HFF-Myc (cell line): ENCODE measurements at regions not wholly inside any gene's neighbourhood (a gene's known extent, or its start where the extent isn't known, plus 50 kb on each side); places are given as distances from the start of the nearest gene placed in this dataset.

Experiments used
- DNase-seq: peaks from one replicate; pipeline ENCODE4 v3.0.0-alpha.2; 2011; ENCODE audit warnings: low read depth; ENCODE audit errors: extremely low read depth
- H3K4me3 ChIP-seq: replicated peaks from 2 replicates; pipeline ENCODE4 v1.5.1; 2011; ENCODE audit warnings: low read depth, mild to moderate bottlenecking, control low read depth, low read length
- CTCF ChIP-seq: IDR thresholded peaks from 2 replicates; pipeline ENCODE4 v1.5.1; 2012; ENCODE audit warnings: mild to moderate bottlenecking, low read depth, low read length, control low read depth; ENCODE audit errors: missing control alignments

GRCh38 chr20:56788041-56788670 lies 159.1 kb downstream of the TFAP2C start:
- TF ChIP-seq CTCF, result no peak
- no peak overlapping the region for H3K4me3 ChIP-seq
- peak; percentile 95 for DNase-seq

GRCh38 chr20:56788671-56789610 lies 159.8 kb downstream of the TFAP2C start:
- H3K4me3 ChIP-seq, result no peak overlapping the region
- no peak for TF ChIP-seq CTCF
- DNase-seq, result no peak

GRCh38 chr20:56793916-56794315 lies 164.8 kb downstream of the TFAP2C start:
- no peak overlapping the region for H3K4me3 ChIP-seq
- no peak for TF ChIP-seq CTCF
- no peak for DNase-seq

- TF ChIP-seq CTCF, result no peak
- no peak for DNase-seq
- H3K4me3 ChIP-seq, result no peak overlapping the region
Observed at GRCh38 chr20:56795492-56795891, 166.4 kb downstream of the TFAP2C start.

GRCh38 chr20:56796345-56796744 lies 167.2 kb downstream of the TFAP2C start:
- no peak for DNase-seq
- H3K4me3 ChIP-seq, result no peak overlapping the region
- no peak for TF ChIP-seq CTCF

- TF ChIP-seq CTCF, result no peak
- DNase-seq, result no peak
- no peak overlapping the region for H3K4me3 ChIP-seq
Observed at GRCh38 chr20:56797023-56797422, 167.9 kb downstream of the TFAP2C start.
